Mammary epithelial cell (primary cell): ENCODE measurements at regions not wholly inside any gene's neighbourhood (a gene's known extent, or its start where the extent isn't known, plus 50 kb on each side); places are given as distances from the start of the nearest gene placed in this dataset.

Experiments
- CTCF ChIP-seq, 2 donors: IDR thresholded peaks in 1 of 2; conservative IDR thresholded peaks in 1 of 2; 2 replicates each; pipeline ENCODE4 v1.5.1; 2011 to 2012; ENCODE audit warnings: inconsistent platforms in 2 of 2, low read length in 2 of 2, mild to moderate bottlenecking in 2 of 2, control low read depth in 1 of 2, low read depth in 1 of 2; ENCODE audit not compliant: insufficient read depth in 1 of 2; ENCODE audit errors: extremely low read depth in 1 of 2
- EZH2 ChIP-seq: IDR thresholded peaks from 2 replicates; pipeline ENCODE4 v1.6.1; 2012; ENCODE audit warnings: low read length, inconsistent platforms, borderline replicate concordance

- no peak for TF ChIP-seq EZH2
- TF ChIP-seq CTCF (conservative IDR thresholded peaks at IDR 0.05 in 1 of 2, IDR thresholded peaks at IDR 0.05 in 1 of 2; ENCODE audit: extremely low read depth in 1 of 2, insufficient read depth in 1 of 2, low read depth in 1 of 2, low read length in 2 of 2), result no peak
Observed at GRCh38 chr1:222865718-222866117, 50.9 kb downstream of the DISP1 start.
